OCI-LY7 (cell line): ENCODE measurements at regions not wholly inside any gene's neighbourhood (a gene's known extent, or its start where the extent isn't known, plus 50 kb on each side); places are given as distances from the start of the nearest gene placed in this dataset.

Experiments
- EZH2phosphoT487 ChIP-seq: fragments of 200-600 bp; sonication (generic); IDR thresholded peaks from 2 replicates; pipeline ENCODE4 v1.6.1; 2018; ENCODE audit warnings: low read depth, borderline replicate concordance, mild to moderate bottlenecking, mixed run types, antibody characterized with exemption, low read length, moderate library complexity, mixed read lengths
- TF ChIP-seq, protein P1 (sequence below): fragments of 200-600 bp; sonication (generic); conservative IDR thresholded peaks from 2 replicates; pipeline ENCODE4 v1.5.1; 2014; ENCODE audit warnings: mild to moderate bottlenecking, antibody characterized with exemption, low read length, moderate library complexity, mixed read lengths

DNA sequence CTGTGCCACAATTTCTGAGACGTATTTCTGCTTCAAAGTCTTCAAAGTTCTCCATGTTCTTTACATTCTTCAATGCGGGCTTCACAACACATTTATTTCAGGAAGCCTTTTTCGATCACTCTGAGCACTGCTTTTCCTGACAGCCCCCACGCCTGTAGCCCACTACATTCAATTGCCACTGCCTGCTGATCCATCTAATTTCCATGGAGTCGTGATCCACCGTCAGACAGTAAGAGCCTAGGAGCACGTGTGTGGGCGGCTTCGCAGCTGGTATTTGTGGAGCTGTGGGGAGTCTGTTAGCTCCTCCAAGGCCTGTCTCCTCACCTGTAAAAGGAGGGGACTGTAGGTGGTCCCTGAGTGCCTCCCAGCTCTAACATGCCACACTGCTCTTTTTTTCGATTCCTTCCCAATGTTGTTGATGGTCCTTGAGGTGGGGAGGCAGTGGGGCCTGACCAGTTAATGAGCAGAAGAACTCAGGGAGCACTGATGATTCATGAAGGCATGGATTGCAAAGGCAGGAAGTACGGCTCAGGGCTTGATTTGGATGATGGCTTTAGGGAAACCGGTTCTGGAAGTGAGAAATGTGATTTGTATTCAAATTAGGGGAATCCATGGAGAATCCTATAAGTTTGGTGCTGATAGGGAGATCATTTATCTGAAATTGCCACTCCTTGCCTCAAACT is 401.1 kb upstream of the PODXL start:
- TF ChIP-seq, protein P1, sequence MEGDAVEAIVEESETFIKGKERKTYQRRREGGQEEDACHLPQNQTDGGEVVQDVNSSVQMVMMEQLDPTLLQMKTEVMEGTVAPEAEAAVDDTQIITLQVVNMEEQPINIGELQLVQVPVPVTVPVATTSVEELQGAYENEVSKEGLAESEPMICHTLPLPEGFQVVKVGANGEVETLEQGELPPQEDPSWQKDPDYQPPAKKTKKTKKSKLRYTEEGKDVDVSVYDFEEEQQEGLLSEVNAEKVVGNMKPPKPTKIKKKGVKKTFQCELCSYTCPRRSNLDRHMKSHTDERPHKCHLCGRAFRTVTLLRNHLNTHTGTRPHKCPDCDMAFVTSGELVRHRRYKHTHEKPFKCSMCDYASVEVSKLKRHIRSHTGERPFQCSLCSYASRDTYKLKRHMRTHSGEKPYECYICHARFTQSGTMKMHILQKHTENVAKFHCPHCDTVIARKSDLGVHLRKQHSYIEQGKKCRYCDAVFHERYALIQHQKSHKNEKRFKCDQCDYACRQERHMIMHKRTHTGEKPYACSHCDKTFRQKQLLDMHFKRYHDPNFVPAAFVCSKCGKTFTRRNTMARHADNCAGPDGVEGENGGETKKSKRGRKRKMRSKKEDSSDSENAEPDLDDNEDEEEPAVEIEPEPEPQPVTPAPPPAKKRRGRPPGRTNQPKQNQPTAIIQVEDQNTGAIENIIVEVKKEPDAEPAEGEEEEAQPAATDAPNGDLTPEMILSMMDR, result no peak
- no peak for TF ChIP-seq EZH2phosphoT487
